LNCAP (cell line): ENCODE measurements at regions not wholly inside any gene's neighbourhood (a gene's known extent, or its start where the extent isn't known, plus 50 kb on each side); places are given as distances from the start of the nearest gene placed in this dataset.

Experiments used
- TF ChIP-seq, protein P1 (sequence below): fragments of 450-650 bp; IDR thresholded peaks from 2 replicates; pipeline ENCODE4 v1.5.1; 2017; ENCODE audit warnings: mild to moderate bottlenecking

DNA sequence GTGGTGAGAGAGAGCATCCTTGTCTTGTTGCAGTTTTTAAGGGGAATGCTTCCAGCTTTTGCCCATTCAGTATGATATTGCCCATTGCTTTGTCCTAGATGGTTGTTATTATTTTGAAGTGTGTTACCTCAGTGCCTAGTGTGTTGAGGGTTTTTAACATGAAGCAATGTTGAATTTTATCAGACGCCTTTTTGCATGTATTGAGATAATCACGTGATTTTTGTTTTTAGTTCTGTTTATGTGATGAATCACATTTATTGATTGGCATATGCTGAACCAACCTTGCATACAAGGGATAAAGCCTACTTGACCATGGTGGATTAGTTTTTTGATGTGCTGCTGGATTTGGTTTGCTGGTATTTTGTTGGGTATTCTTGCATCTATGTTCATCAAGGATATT lies 302.3 kb upstream of the G2E3 start:
- TF ChIP-seq, protein P1, sequence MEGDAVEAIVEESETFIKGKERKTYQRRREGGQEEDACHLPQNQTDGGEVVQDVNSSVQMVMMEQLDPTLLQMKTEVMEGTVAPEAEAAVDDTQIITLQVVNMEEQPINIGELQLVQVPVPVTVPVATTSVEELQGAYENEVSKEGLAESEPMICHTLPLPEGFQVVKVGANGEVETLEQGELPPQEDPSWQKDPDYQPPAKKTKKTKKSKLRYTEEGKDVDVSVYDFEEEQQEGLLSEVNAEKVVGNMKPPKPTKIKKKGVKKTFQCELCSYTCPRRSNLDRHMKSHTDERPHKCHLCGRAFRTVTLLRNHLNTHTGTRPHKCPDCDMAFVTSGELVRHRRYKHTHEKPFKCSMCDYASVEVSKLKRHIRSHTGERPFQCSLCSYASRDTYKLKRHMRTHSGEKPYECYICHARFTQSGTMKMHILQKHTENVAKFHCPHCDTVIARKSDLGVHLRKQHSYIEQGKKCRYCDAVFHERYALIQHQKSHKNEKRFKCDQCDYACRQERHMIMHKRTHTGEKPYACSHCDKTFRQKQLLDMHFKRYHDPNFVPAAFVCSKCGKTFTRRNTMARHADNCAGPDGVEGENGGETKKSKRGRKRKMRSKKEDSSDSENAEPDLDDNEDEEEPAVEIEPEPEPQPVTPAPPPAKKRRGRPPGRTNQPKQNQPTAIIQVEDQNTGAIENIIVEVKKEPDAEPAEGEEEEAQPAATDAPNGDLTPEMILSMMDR: no peak

DNA sequence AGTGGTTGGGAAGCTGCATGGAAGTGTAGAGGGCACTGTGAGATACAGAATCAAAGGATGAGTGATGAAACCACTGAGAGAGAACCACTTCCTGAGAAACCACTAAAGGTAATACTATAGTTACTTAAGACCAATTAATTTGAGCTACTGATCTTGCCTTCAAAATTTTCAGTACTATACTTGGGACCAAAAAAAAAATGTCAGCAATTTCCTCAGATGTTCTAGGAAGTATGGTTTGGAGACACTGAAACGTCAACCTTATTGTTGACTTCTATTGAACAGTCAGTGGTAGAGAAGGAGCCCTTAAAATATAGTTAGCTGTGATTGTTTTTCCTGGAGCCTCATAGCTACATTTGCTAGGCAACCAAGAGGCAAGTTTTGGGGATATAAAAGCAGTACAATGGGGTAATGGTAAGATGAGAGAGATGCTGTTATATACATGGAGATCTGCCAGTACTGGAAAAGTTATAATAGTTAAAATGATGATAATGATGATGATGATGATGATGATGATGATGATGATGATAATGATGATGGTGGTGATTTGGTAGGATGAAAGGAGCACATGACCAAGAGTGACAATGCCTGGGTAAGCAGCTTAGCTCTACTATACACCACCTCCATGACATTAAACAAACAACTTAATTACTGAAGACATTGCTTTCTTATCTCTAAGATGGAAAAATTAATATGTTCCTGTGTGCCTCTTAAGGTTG lies 300.9 kb upstream of the G2E3 start:
- TF ChIP-seq, protein P1: no peak

DNA sequence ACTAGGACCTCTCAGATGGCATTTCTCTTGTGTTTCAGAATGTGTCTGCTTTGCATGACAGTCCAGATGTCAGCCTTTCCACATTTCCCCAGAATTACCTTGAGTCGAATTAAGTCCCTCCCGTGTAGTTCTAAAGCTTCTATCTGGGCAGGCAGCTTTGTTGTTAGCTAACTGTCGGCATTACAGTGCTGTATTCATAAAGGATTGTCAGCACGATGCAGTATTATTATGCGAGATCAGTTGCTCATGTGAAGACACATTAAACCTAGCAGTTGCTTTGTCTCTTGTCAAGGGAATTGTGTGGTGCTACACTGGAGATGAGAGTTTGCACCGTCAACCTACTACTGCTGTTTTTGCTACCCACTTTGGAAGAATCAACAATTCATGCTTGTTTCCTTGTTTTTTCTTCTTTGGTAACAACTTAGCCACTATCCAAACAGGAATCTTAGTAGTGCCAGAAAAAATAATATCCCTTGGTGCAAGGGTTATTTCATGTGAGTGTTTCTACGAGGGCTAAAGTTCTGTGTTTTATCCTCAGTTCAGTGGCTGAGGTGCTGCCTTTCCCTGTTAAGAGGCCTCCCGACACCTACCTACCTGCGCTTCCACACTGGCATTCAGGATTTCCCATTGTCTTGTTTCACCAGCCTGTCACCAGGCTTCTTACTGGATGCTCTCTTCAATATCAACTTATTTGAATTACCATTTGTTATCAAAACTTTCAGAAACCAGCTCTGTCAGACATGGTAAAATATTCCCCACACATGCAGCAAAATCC lies 297.9 kb upstream of the G2E3 start:
- TF ChIP-seq, protein P1: no peak

- TF ChIP-seq, protein P1: no peak
Observed at GRCh38 chr14:30264161-30264560, 294.8 kb upstream of the G2E3 start.

DNA sequence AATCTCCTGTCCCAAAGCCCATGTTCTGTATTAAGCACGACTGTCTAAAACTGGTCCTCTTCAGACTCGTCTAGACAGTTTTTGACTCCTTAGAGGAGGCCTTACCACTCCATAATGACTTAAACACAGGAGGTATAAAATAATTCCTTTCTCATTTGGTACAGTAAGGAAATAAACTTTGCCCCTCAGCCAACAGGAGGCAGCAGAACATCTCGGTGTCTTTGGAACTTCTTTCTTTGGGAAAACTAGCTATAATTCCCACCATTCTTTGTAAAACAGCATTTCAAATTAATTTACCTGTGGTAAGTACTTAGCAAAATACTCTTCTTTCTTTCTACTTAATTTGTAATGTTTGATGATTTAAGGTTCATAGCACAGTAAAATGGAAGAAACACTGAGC lies 292.7 kb upstream of the G2E3 start:
- TF ChIP-seq, protein P1: no peak

- TF ChIP-seq, protein P1: no peak
Observed at GRCh38 chr14:30267141-30267540, 291.8 kb upstream of the G2E3 start.

- TF ChIP-seq, protein P1: peak; percentile 94
Observed at GRCh38 chr14:30270200-30271161, 288.5 kb upstream of the G2E3 start.
